ENCODE measurements at regions not wholly inside any gene's neighbourhood (a gene's known extent, or its start where the extent isn't known, plus 50 kb on each side); places are given as distances from the start of the nearest gene placed in this dataset.

GRCh38 chr14:85248881-85249635 lies 280.9 kb upstream of the FLRT2 start:
- TF ChIP-seq POLR2A (IDR thresholded peaks at IDR 0.05; ENCODE audit: low read depth, low read length) (no peak), POLR2AphosphoS5 (IDR thresholded peaks at IDR 0.05; ENCODE audit: low read depth, low read length) (no peak)
